HEK293 (cell line): ENCODE measurements at regions not wholly inside any gene's neighbourhood (a gene's known extent, or its start where the extent isn't known, plus 50 kb on each side); places are given as distances from the start of the nearest gene placed in this dataset.

Experiments
- CTCF ChIP-seq: fragments of 450-650 bp; formaldehyde crosslinking; IDR thresholded peaks from 2 replicates; pipeline ENCODE4 v1.5.1; 2016; ENCODE audit warnings: missing biosample characterization, missing genetic modification characterization
- SALL2 ChIP-seq: fragments of 450-650 bp; formaldehyde crosslinking; IDR thresholded peaks from 2 replicates; pipeline ENCODE4 v1.5.0; 2017; ENCODE audit warnings: missing biosample characterization, mild to moderate bottlenecking, missing genetic modification characterization, borderline replicate concordance
- ZBTB20 ChIP-seq: fragments of 450-650 bp; formaldehyde crosslinking; IDR thresholded peaks from 2 replicates; pipeline ENCODE4 v1.5.1; 2016; ENCODE audit warnings: missing biosample characterization, missing genetic modification characterization
- ZBTB8A ChIP-seq: fragments of 450-650 bp; formaldehyde crosslinking; IDR thresholded peaks from 2 replicates; pipeline ENCODE4 v1.5.1; 2016; ENCODE audit warnings: missing biosample characterization, missing genetic modification characterization
- ZNF223 ChIP-seq: fragments of 450-650 bp; formaldehyde crosslinking; IDR thresholded peaks from 2 replicates; pipeline ENCODE4 v1.5.1; 2016; ENCODE audit warnings: missing biosample characterization, missing genetic modification characterization
- ZNF23 ChIP-seq: fragments of 450-650 bp; formaldehyde crosslinking; IDR thresholded peaks from 2 replicates; pipeline ENCODE4 v1.5.1; 2016; ENCODE audit warnings: missing biosample characterization, missing genetic modification characterization, borderline replicate concordance
- ZNF274 ChIP-seq, 2 experiments: fragments of 200-500 bp in 1 of 2; fragments of 450-650 bp in 1 of 2; sonication (Bioruptor generic) in 1 of 2; formaldehyde crosslinking in 1 of 2; IDR thresholded peaks; 2 replicates each; pipeline versions ENCODE4 v1.5.1 to v1.6.1; 2014 to 2016; ENCODE audit warnings: borderline replicate concordance in 1 of 2, inconsistent platforms in 1 of 2, low read length in 1 of 2, missing biosample characterization in 1 of 2, missing genetic modification characterization in 1 of 2
- ZNF610 ChIP-seq: fragments of 450-650 bp; formaldehyde crosslinking; IDR thresholded peaks from 2 replicates; pipeline ENCODE4 v1.5.1; 2016; ENCODE audit warnings: missing biosample characterization, missing genetic modification characterization, borderline replicate concordance
- ZNF747 ChIP-seq: fragments of 450-650 bp; formaldehyde crosslinking; IDR thresholded peaks from 2 replicates; pipeline ENCODE4 v1.5.1; 2016; ENCODE audit warnings: missing biosample characterization, missing genetic modification characterization

DNA sequence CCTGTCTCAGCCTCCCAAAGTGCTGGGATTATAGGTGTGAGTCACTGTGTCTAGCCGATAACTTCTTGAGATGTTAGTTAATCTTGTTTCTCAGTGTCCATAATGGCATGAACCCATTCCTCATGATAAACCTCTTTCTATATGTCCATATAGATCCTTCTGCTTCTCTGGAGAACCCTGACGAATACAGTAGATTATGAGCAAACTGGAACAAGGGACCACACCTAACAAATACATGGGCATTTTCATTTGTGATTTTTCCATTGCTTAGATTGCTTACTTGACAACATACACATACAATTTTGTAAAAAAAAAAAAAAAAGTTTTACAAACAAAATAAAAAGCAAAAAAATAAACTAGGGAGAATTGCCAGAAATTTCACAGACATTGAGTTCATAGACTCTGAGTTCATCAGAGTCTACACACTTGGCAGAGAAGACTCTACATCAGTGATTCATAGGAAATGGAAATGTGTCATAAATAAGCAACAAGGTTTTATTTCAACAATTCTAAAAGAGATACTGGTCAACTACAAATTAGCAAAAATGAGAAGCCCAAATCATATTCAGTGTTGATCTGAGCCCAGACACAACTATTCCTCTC, 96.7 kb downstream of the GALR1 start:
- TF ChIP-seq ZNF23: no peak
- no peak for TF ChIP-seq ZNF610 (tag by site-specific recombination)
- no peak for TF ChIP-seq ZNF274 (IDR thresholded peaks at IDR 0.05; ENCODE audit: low read length)
- TF ChIP-seq ZNF274 (tag by site-specific recombination; IDR thresholded peaks at IDR 0.05; ENCODE audit: borderline replicate concordance): no peak
- no peak for TF ChIP-seq CTCF (tag by site-specific recombination)
- TF ChIP-seq SALL2 (tag by site-specific recombination): no peak
- TF ChIP-seq ZNF747: no peak
- no peak for TF ChIP-seq ZBTB20 (tag by site-specific recombination)
- TF ChIP-seq ZNF223: no peak
- TF ChIP-seq ZBTB8A: no peak
